ENCODE measurements at regions not wholly inside any gene's neighbourhood (a gene's known extent, or its start where the extent isn't known, plus 50 kb on each side); places are given as distances from the start of the nearest gene placed in this dataset.
"Not testable (repeated sequence)": the region's sequence is repeated elsewhere in the genome, so short reads cannot be mapped to it uniquely, and the experiment has no call there.

DNA sequence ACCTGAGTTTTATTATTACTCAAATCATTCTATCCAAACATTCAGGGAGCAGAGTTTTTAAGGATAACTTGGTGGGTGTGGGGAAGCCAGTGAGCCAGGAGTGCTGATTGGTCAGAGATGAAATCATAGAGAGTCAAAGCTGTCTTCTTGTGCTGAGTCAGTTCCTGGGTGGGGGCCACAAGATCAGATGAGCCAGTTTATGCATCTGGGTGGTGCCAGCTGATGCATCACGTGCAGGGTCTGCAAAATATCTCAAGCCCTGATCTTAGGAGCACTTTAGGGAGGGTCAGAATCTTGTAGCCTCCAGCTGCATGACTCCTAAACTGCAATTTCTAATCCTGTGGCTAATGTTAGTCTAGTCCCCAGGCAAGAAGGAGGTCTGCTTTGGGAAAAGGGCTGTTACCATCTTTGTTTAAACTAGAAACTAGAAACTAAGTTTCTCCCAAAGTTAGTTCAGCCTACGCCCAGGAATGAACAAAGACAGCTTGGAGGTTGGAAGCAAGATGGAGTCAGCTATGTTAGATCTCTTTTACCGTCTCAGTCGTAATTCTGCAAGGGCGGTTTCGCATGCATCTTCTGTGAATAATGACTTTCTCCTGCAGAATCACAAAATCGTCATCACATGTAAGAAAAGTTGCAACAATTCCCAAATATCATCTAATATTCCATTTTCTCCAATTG is 97.5 kb downstream of the ZNF664 start:
- H3K4me3 Mint-ChIP-seq; H3K36me3 Mint-ChIP-seq (ENCODE audit: low read depth); H3K27me3 Mint-ChIP-seq (ENCODE audit: low read depth): not testable (repeated sequence)
- peaks cover 17% of the 10 kb centered on the region for H3K4me1 Mint-ChIP-seq
- peak overlapping the region in 1 of 3 experiments; percentile 52 for H3K27ac Mint-ChIP-seq
- H3K9me3 Mint-ChIP-seq = peaks cover 14% of the 10 kb centered on the region

DNA sequence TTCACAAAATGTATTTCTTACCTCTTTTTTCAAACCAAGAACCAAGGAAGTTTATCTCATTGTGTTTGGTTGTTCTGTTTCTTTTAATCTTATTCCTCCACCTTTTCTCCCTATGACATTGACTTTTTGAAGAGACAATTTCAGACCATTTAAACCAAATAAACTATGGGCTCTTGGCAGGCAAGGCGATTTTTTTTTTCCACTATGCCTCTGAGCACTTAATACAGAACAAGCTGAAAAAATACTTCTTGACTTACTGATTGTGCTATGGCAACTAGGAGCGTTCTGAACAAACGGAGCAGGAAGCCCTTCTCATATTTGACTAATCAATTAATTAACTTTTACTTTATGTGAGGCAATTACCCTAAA is 98.0 kb downstream of the ZNF664 start:
- TF ChIP-seq, protein P1, sequence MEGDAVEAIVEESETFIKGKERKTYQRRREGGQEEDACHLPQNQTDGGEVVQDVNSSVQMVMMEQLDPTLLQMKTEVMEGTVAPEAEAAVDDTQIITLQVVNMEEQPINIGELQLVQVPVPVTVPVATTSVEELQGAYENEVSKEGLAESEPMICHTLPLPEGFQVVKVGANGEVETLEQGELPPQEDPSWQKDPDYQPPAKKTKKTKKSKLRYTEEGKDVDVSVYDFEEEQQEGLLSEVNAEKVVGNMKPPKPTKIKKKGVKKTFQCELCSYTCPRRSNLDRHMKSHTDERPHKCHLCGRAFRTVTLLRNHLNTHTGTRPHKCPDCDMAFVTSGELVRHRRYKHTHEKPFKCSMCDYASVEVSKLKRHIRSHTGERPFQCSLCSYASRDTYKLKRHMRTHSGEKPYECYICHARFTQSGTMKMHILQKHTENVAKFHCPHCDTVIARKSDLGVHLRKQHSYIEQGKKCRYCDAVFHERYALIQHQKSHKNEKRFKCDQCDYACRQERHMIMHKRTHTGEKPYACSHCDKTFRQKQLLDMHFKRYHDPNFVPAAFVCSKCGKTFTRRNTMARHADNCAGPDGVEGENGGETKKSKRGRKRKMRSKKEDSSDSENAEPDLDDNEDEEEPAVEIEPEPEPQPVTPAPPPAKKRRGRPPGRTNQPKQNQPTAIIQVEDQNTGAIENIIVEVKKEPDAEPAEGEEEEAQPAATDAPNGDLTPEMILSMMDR (IDR thresholded peaks at IDR 0.05; ENCODE audit: unreplicated experiment in 3 of 3) = no peak
- no peaks in the 10 kb centered on the region for H3K27me3 Mint-ChIP-seq (ENCODE audit: low read depth)
- H3K27ac Mint-ChIP-seq = peak overlapping the region in 1 of 3 experiments; percentile 14
- peaks cover 17% of the 10 kb centered on the region for H3K4me1 Mint-ChIP-seq
- H3K9me3 Mint-ChIP-seq = peaks cover 14% of the 10 kb centered on the region
- H3K36me3 Mint-ChIP-seq (ENCODE audit: low read depth) = peaks cover 9% of the 10 kb centered on the region
- H3K4me3 Mint-ChIP-seq = no peak overlapping the region

DNA sequence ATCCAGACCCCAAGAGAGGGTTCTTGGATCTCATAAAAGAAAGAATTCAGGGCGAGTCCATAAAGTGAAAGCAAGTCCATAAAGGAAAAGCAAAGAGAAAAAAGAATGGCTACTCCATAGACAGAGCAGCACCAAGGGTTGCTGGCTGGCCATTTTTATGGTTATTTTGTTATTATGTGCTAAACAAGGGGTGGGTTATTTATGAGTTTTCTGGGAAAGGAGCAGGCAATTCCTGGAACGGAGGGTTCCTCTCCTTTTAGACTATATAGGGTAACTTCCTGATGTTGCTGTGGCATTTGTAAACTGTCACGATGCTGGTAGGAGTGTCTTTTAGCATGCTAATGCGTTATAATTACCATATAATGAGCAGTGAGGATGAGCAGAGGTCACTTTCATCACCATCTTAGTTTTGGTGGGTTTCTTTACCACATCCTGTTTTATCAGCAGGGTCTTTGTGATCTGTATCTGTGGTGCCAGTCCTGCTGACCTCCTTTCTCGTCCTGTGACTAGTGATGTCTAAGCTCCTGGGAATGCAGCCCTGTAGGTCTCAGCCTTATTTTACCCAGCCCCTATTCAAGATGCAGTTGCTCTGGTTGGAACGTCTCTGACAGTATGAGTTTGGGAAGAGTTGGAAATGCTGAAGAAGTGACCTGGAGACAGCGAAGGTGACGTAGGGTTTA is 100.5 kb downstream of the ZNF664 start:
- peaks cover 3% of the 10 kb centered on the region for H3K9me3 Mint-ChIP-seq
- TF ChIP-seq, protein P1 (IDR thresholded peaks at IDR 0.05; ENCODE audit: unreplicated experiment in 3 of 3) = no peak
- peak overlapping the region; percentile 43 to 68 (median 47) for H3K27ac Mint-ChIP-seq
- no peaks in the 10 kb centered on the region for H3K27me3 Mint-ChIP-seq (ENCODE audit: low read depth)
- no peaks in the 10 kb centered on the region for H3K36me3 Mint-ChIP-seq (ENCODE audit: low read depth)
- peaks cover 17% of the 10 kb centered on the region for H3K4me1 Mint-ChIP-seq
- H3K4me3 Mint-ChIP-seq = no peak overlapping the region

DNA sequence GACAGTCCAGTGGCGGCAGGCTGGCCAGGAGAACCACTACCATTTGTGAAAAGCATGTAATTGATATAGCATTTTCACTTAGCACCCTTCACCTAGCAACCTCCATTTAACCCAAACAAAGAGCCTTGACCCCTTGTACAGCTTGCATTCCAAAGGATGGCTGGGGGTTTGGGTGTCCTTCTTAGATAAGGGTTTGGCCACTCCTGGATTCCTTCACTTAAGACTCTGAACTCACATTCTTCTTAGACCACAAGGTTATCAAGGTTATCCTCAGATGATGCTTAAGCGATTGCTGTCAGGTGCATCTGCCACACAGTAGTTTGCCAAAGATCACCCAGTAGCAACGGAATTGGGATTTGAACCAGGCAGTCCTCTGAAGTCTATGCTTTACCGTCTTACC is 102.8 kb downstream of the ZNF664 start:
- H3K9me3 Mint-ChIP-seq = no peaks in the 10 kb centered on the region
- H3K4me1 Mint-ChIP-seq = peaks cover 17% of the 10 kb centered on the region
- H3K27me3 Mint-ChIP-seq (ENCODE audit: low read depth) = no peaks in the 10 kb centered on the region
- TF ChIP-seq, protein P1 (IDR thresholded peaks at IDR 0.05; ENCODE audit: unreplicated experiment in 3 of 3) = no peak
- no peak overlapping the region for H3K4me3 Mint-ChIP-seq
- H3K36me3 Mint-ChIP-seq (ENCODE audit: low read depth) = no peaks in the 10 kb centered on the region
- no peak overlapping the region for H3K27ac Mint-ChIP-seq

DNA sequence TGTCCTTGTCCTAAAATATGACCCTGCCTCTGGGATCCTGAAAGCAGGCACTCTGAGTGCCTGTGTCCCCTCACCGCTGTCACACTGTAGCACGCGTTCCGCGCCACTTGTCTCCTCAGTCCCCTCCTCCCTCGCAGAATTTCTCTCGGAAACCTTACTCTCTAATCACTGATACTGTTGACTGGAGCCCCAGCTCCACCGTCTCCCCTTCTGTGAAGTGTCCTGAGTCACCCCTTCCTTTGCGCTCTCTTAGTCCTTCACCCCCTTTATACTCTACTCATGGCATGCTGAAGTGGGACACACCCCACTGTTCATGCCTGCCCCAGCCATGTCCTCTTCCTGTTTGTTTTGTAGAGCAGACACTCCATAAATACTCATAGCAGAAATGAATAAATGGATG is 104.7 kb downstream of the ZNF664 start:
- Mint-ChIP-seq H3K9me3 (no peaks in the 10 kb centered on the region), H3K27me3 (ENCODE audit: low read depth) (no peaks in the 10 kb centered on the region), H3K36me3 (ENCODE audit: low read depth) (no peaks in the 10 kb centered on the region), H3K4me3 (no peak overlapping the region), H3K27ac (no peak overlapping the region), H3K4me1 (peaks cover 11% of the 10 kb centered on the region)
- TF ChIP-seq, protein P1 (IDR thresholded peaks at IDR 0.05; ENCODE audit: unreplicated experiment in 3 of 3) = no peak

DNA sequence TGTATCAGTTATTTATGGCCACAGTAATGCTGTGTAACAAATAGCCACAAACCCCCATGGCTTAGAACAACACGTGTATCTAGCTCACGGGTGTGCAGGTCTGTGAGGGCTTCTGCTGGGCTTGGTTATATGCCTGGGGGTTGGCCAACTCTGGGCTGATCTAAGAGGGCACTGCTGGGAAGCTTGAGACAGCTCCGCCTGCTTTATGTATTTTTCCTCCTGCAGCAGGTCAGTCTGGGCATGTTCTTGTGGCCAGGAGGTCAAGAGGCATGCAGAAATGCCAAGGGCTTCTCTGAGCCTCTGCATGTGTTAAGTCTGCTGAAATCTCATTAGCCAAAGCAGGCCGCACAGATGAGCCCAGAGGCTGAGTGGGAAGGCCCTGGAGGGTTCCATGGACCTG is 105.8 kb downstream of the ZNF664 start:
- no peaks in the 10 kb centered on the region for H3K9me3 Mint-ChIP-seq
- TF ChIP-seq, protein P1 (IDR thresholded peaks at IDR 0.05; ENCODE audit: unreplicated experiment in 3 of 3) = no peak
- peaks cover under 1% of the 10 kb centered on the region for H3K4me1 Mint-ChIP-seq
- no peak overlapping the region for H3K4me3 Mint-ChIP-seq
- H3K27me3 Mint-ChIP-seq (ENCODE audit: low read depth) = no peaks in the 10 kb centered on the region
- no peak overlapping the region for H3K27ac Mint-ChIP-seq
- no peaks in the 10 kb centered on the region for H3K36me3 Mint-ChIP-seq (ENCODE audit: low read depth)
